GM12874 (cell line): ENCODE measurements at regions not wholly inside any gene's neighbourhood (a gene's known extent, or its start where the extent isn't known, plus 50 kb on each side); places are given as distances from the start of the nearest gene placed in this dataset.

Experiments
- TF ChIP-seq, protein P1 (sequence below): IDR thresholded peaks from 2 replicates; pipeline ENCODE4 v1.5.1; 2011; ENCODE audit warnings: low read depth, mild to moderate bottlenecking, control low read depth, low read length, moderate library complexity; ENCODE audit not compliant: insufficient read depth

DNA sequence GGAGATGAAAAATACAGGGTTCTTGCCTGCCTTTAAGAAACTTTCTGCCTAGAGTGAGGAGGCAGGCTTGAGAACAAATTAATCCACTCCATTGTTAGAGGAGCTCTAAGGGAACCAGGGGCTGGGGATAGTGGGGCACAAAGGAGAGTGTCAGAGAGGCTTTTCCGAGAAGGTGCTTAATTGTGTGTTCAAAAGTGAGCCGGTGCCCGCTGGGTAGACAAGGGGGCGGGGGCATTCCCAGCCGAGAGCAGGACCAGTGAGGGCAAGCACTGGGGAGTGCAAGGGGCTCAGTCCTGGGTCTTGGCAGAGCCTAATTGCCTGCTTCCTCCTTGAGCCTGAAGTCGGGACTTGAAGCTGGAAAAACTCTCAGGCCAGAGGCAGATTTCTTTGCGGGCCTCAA, 377.4 kb downstream of the ETNK1 start:
- TF ChIP-seq, protein P1, sequence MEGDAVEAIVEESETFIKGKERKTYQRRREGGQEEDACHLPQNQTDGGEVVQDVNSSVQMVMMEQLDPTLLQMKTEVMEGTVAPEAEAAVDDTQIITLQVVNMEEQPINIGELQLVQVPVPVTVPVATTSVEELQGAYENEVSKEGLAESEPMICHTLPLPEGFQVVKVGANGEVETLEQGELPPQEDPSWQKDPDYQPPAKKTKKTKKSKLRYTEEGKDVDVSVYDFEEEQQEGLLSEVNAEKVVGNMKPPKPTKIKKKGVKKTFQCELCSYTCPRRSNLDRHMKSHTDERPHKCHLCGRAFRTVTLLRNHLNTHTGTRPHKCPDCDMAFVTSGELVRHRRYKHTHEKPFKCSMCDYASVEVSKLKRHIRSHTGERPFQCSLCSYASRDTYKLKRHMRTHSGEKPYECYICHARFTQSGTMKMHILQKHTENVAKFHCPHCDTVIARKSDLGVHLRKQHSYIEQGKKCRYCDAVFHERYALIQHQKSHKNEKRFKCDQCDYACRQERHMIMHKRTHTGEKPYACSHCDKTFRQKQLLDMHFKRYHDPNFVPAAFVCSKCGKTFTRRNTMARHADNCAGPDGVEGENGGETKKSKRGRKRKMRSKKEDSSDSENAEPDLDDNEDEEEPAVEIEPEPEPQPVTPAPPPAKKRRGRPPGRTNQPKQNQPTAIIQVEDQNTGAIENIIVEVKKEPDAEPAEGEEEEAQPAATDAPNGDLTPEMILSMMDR = no peak

DNA sequence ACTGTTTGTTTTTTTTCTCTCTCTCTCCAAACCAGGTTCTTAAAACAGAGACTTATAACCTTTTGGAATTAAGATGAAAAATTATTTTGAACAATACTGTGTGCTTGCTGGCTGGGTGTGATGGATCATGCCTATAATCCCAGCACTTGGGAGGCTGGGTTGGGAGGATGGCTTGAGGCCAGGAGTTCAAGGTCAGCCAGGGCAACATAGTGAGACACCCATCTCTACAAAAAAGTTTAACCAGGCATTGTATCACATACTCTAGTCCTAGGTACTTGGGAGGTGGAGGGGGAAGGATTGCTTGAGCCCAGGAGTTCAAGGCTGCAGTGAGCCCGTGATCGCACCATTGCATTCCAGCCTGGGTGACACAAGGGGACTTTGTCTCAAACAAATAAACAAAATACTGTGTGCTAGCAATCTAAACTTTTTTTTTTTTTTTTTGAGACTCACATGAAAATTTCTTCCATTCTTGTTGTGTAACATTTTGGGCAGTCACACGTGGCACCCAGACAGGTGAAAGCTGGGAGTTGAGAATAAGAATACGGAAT, 379.6 kb downstream of the ETNK1 start:
- TF ChIP-seq, protein P1 = no peak

DNA sequence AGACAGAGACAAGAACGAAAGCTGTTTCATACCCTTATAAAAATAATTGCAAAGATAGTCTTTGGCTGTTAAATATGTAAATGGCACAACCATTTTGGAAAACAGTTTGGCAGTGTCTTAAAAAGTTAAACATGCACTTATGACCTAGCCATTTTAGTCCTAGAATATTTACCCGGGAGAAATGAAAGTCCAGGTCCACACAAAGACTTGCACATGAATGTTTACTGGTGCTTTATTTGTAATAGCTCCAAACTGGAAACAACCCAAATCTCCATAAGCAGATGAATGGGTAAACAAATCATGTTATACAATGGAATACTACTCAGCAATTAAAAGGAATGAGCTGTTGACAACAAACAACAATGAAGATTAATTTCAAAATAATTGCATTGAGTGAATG, 380.4 kb downstream of the ETNK1 start:
- TF ChIP-seq, protein P1 = no peak

DNA sequence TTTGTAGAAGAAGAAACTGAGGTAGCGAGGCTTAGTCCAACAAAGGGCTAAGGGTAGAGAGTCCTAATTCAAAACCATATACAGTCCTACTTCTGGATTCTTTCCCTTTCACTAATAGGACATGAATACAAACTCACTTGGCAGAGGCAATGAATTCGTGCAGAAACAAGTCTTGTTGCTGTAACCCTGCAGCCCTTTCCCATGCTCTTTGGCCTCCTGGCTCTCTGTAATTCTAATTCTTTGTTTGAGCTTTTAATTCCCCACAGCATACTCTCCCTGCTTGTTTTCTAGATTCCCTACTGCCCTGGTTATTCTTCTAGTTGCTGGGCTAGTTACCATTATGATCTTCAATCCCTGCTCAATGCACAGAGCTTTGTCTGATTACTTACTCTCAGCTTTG, 381.4 kb downstream of the ETNK1 start:
- TF ChIP-seq, protein P1 = no peak

DNA sequence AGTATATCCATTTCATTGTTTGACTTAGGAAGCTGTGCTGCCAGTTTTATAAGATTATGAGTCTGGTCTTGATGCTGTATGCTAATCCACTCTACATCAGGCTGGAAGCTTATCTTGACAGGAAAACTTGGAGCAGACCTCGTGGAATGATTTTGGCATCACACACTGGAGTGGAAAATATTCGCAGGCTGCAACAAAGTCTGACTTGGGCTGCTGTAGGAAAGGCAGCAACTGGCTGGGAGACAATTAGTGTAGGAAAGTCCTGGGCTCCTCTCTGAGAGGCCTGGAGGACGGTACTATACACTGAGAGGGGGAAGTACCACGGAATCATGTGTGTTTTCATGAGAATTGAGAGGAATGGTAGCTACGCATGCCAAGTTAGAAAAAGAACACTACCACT, 383.7 kb downstream of the ETNK1 start:
- TF ChIP-seq, protein P1 = no peak

DNA sequence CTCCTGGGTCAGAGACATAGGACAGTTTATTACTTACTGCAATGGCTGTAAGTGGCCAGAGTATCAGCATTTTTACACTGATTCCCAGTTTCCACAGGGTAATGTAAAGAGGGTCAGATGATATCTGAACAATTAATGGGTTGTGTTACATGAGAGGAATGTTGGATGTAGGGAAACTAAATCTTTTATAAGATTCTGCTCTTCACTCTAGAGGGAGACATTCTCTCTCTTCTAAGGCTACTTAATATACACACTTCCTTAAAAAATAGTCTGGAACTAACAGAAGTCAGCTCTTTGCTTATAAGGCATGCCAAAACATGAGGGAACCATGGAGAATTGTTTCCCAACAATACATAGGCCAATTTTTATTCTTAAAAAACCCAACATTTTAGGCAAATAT, 389.8 kb downstream of the ETNK1 start:
- TF ChIP-seq, protein P1 = no peak

DNA sequence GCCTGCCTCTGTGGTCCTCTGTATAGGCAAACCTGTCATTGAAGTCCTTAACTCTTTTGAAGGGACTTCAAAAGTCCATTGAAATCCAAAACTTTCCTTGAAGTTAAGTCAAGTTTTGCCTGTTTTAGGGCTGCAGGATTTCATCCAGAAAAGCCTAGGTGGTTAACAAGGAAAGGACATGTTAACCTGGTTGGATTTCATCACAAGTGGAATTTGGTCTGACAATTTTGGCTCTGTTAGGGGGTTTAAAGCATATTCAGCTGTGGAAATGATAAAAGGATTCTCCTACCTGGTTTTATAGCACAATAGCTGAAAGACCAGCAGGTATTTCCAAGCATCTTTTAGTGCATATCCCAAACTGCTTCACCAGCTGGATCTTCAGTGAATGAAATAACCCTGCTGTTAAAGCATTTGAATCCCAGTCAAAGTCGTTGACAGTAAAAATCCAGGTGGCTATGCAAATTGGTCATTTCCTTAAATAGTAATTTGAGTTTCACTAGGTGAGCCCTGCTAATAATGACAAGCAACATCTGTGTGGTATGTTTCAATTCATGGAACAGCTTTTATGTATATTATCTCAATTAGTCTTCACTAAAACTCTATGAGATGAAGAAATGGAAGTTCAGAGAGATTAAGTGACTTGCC, 400.5 kb downstream of the ETNK1 start:
- TF ChIP-seq, protein P1 = no peak
